22Rv1 (cell line): ENCODE measurements at regions not wholly inside any gene's neighbourhood (a gene's known extent, or its start where the extent isn't known, plus 50 kb on each side); places are given as distances from the start of the nearest gene placed in this dataset.

Source experiments
- CTCF ChIP-seq: fragments of 450-650 bp; IDR thresholded peaks from 2 replicates; pipeline ENCODE4 v1.5.1; 2017; ENCODE audit warnings: mild to moderate bottlenecking
- ZFX ChIP-seq: fragments of 450-650 bp; IDR thresholded peaks from 2 replicates; pipeline ENCODE4 v1.6.1; 2017; ENCODE audit warnings: antibody characterized with exemption, borderline replicate concordance

GRCh38 chr2:183493040-183493439 is 368.8 kb downstream of the NUP35 start:
- TF ChIP-seq CTCF (no peak), ZFX (no peak)
